B cell (primary cell): ENCODE measurements at regions not wholly inside any gene's neighbourhood (a gene's known extent, or its start where the extent isn't known, plus 50 kb on each side); places are given as distances from the start of the nearest gene placed in this dataset.

ENCODE experiments used
- ATAC-seq: fragments of 200-7000 bp; cut with Tn5 transposase; one replicate; pipeline ENCODE4 v1.10.0; 2021; ENCODE audit warnings: low read depth, mild to moderate bottlenecking, moderate number of reproducible peaks, moderate library complexity
- CTCF ChIA-PET: fragments of 350-600 bp; sonication (Branson Sonifier 250); formaldehyde crosslinking; loops from one replicate; lab custom pipeline; 2021; ENCODE audit warnings: antibody characterized with exemption, inconsistent platforms; lab: Charles Lee
- POLR2A ChIA-PET: fragments of 350-600 bp; sonication (Branson Sonifier 250); formaldehyde crosslinking; loops from one replicate; lab custom pipeline; 2021; ENCODE audit warnings: antibody characterized with exemption; lab: Charles Lee
- DNase-seq: peaks from one replicate; pipeline ENCODE4 v3.0.0; 2013
- H2AFZ ChIP-seq: 2 replicates; pipeline ENCODE4 v1.6.1; 2012; ENCODE audit warnings: mild to moderate bottlenecking, low read depth, low read length; ENCODE audit not compliant: insufficient read depth, poor library complexity, severe bottlenecking
- H3K27ac ChIP-seq, 2 donors: 1 replicate in 1 of 2; 2 replicates in 1 of 2; pipeline ENCODE4 v1.5.1; 2012 to 2013; ENCODE audit warnings: low read length in 2 of 2, mild to moderate bottlenecking in 2 of 2, moderate library complexity in 1 of 2
- H3K27me3 ChIP-seq, 4 experiments: fragments of 200-600 bp in 1 of 4; sonication (generic) in 1 of 4; replicated peaks in 1 of 4; 1 replicate in 2 of 4; 2 replicates in 2 of 4; pipeline versions ENCODE4 v1.6.1 to v1.7.0; 2013 to 2016; ENCODE audit warnings: low read length in 3 of 4, mild to moderate bottlenecking in 2 of 4, mixed read lengths in 1 of 4, moderate library complexity in 1 of 4; ENCODE audit not compliant: insufficient read depth in 4 of 4, control insufficient read depth in 3 of 4; ENCODE audit errors: control extremely low read depth in 1 of 4
- H3K36me3 ChIP-seq, 2 experiments: replicated peaks in 1 of 2; 1 replicate in 1 of 2; 2 replicates in 1 of 2; pipeline versions ENCODE4 v1.6.1 to v1.7.1; 2013; ENCODE audit warnings: low read length in 1 of 2; ENCODE audit not compliant: insufficient read depth in 2 of 2, control insufficient read depth in 1 of 2; ENCODE audit errors: control extremely low read depth in 1 of 2, extremely low read depth in 1 of 2
- H3K4me1 ChIP-seq, 2 donors: fragments of 200-600 bp in 1 of 2; sonication (generic) in 1 of 2; 1 replicate in 1 of 2; 2 replicates in 1 of 2; pipeline versions ENCODE4 v1.5.1 to v1.6.1; 2013 to 2017; ENCODE audit warnings: low read length in 2 of 2; ENCODE audit not compliant: control insufficient read depth in 2 of 2, insufficient read depth in 2 of 2
- H3K4me2 ChIP-seq: replicated peaks from 2 replicates; pipeline ENCODE3; 2012; ENCODE audit warnings: mild to moderate bottlenecking, low read depth, low read length; ENCODE audit not compliant: poor library complexity, severe bottlenecking
- H3K4me3 ChIP-seq, 5 experiments: fragments of 200-600 bp in 1 of 5; sonication (generic) in 1 of 5; 1 replicate in 3 of 5; 2 replicates in 2 of 5; pipeline versions ENCODE4 v1.5.1 to v1.7.0; 2011 to 2016; ENCODE audit warnings: low read length in 4 of 5, mild to moderate bottlenecking in 4 of 5, low read depth in 2 of 5, control low read depth in 1 of 5, moderate library complexity in 1 of 5; ENCODE audit not compliant: insufficient read depth in 1 of 5; ENCODE audit errors: control extremely low read depth in 1 of 5, extremely low read depth in 1 of 5
- H3K79me2 ChIP-seq: fragments of 200-600 bp; sonication (generic); one replicate; pipeline ENCODE4 v1.6.0; 2016; ENCODE audit warnings: low read length; ENCODE audit not compliant: control insufficient read depth, insufficient read depth
- H3K9ac ChIP-seq: fragments of 200-600 bp; sonication (generic); 2 replicates; pipeline ENCODE4 v1.6.1; 2017; ENCODE audit warnings: mild to moderate bottlenecking, low read length, moderate library complexity
- H3K9me3 ChIP-seq, 3 donors: one replicate each; pipeline versions ENCODE4 v1.6.1 to v1.7.1; 2013; ENCODE audit warnings: low read length in 2 of 3; ENCODE audit not compliant: control insufficient read depth in 2 of 3, insufficient read depth in 1 of 3; ENCODE audit errors: control extremely low read depth in 1 of 3
- H4K20me1 ChIP-seq: 2 replicates; pipeline ENCODE4 v1.6.0; 2012; ENCODE audit warnings: mild to moderate bottlenecking, low read length; ENCODE audit not compliant: insufficient read depth, control insufficient read depth, poor library complexity, severe bottlenecking
- H3K27ac Mint-ChIP-seq: one replicate; pipeline ENCODE4 v1.8.0; 2021; ENCODE audit warnings: mixed read lengths
- H3K27me3 Mint-ChIP-seq: one replicate; pipeline ENCODE4 v1.8.0; 2021; ENCODE audit warnings: mixed read lengths
- H3K4me1 Mint-ChIP-seq: one replicate; pipeline ENCODE4 v1.8.0; 2021; ENCODE audit warnings: mixed read lengths
- H3K4me3 Mint-ChIP-seq: one replicate; pipeline ENCODE4 v1.8.0; 2021; ENCODE audit warnings: mixed read lengths
- H3K9me3 Mint-ChIP-seq: one replicate; pipeline ENCODE4 v1.8.0; 2022; ENCODE audit warnings: mixed read lengths; ENCODE audit not compliant: insufficient read depth
- CTCF ChIP-seq: fragments of 200-600 bp; IDR thresholded peaks from one replicate; pipeline ENCODE4 v1.8.0; 2022; ENCODE audit warnings: antibody characterized with exemption, mild to moderate bottlenecking
- EZH2 ChIP-seq: IDR thresholded peaks from 2 replicates; pipeline ENCODE4 v1.6.1; 2012; ENCODE audit warnings: borderline replicate concordance, low read depth, mild to moderate bottlenecking, moderate library complexity, low read length; ENCODE audit not compliant: insufficient read depth, poor library complexity, severe bottlenecking
- WGBS: methylation state at CpG from one replicate; pipeline ENCODE4 v1.1.5; 2013; ENCODE audit warnings: missing lambda C conversion rate; ENCODE audit not compliant: insufficient coverage; 5-methylcytosine and 5-hydroxymethylcytosine counted together
- intact Hi-C: fragments of 100-400 bp; cut with micrococcal nuclease; formaldehyde crosslinking; loops from one replicate; pipeline ENCODE4 v1.10.0; 2022

GRCh38 chr11:129307162-129307561, 68.5 kb upstream of the BARX2 start:
- Mint-ChIP-seq H3K27ac (no peak overlapping the region), H3K4me1 (no peaks in the 10 kb centered on the region), H3K27me3 (peaks cover 15% of the 10 kb centered on the region), H3K9me3 (no peaks in the 10 kb centered on the region), H3K4me3 (no peak overlapping the region)
- Histone ChIP-seq H3K27me3 (peaks cover 0 to 3% (median 0%) of the 10 kb centered on the region in 4 experiments), H3K9ac (no peak overlapping the region), H4K20me1 (no peaks in the 10 kb centered on the region), H3K27ac (no peak overlapping the region), H3K4me3 (no peak overlapping the region), H2AFZ (no peak overlapping the region), H3K9me3 (peaks cover 0 to 5% (median 0%) of the 10 kb centered on the region in 3 donors), H3K36me3 (no peaks in the 10 kb centered on the region), H3K4me1 (no peaks in the 10 kb centered on the region), H3K79me2 (no peaks in the 10 kb centered on the region), H3K4me2 (no peak overlapping the region)
- CTCF ChIA-PET, result no interaction called here
- ATAC-seq (no peak), DNase-seq (no peak)
- POLR2A ChIA-PET, result no interaction called here
- intact Hi-C loops, result no loop called here
- no peak for TF ChIP-seq CTCF
- TF ChIP-seq EZH2, result no peak
- no CpG with 5 or more reads among the region's 3 CpGs for WGBS

- TF ChIP-seq CTCF (no peak), EZH2 (no peak)
- Mint-ChIP-seq H3K27ac (no peak overlapping the region), H3K27me3 (peaks cover 18% of the 10 kb centered on the region), H3K9me3 (no peaks in the 10 kb centered on the region), H3K4me1 (no peaks in the 10 kb centered on the region), H3K4me3 (no peak overlapping the region)
- Histone ChIP-seq H3K9me3 (no peaks in the 10 kb centered on the region), H4K20me1 (no peaks in the 10 kb centered on the region), H3K4me1 (no peaks in the 10 kb centered on the region), H3K4me3 (no peak overlapping the region), H3K79me2 (no peaks in the 10 kb centered on the region), H3K36me3 (no peaks in the 10 kb centered on the region), H2AFZ (no peak overlapping the region), H3K27ac (no peak overlapping the region), H3K4me2 (no peak overlapping the region), H3K9ac (no peak overlapping the region), H3K27me3 (peaks cover 0 to 3% (median 0%) of the 10 kb centered on the region in 4 experiments)
- intact Hi-C loops, result no loop called here
- CTCF ChIA-PET, result no interaction called here
- ATAC-seq (no peak), DNase-seq (no peak)
- POLR2A ChIA-PET, result no interaction called here
- WGBS, result 77% methylated on average over 4 of the region's 6 CpGs
These were observed 73.1 kb upstream of the BARX2 start for GRCh38 chr11:129302386-129303101.
